HTR-8/SVneo (cell line): ENCODE measurements at regions not wholly inside any gene's neighbourhood (a gene's known extent, or its start where the extent isn't known, plus 50 kb on each side); places are given as distances from the start of the nearest gene placed in this dataset.
"Not testable (repeated sequence)": the region's sequence is repeated elsewhere in the genome, so short reads cannot be mapped to it uniquely, and the experiment has no call there.

ENCODE experiments used
- DNase-seq: peaks from one replicate; pipeline ENCODE4 v3.0.0; 2011; ENCODE audit warnings: low spot score, mixed read lengths; ENCODE audit not compliant: insufficient read length
- FAIRE-seq: peaks from 2 replicates; lab custom pipeline; 2011; peaks lifted over from hg19 to GRCh38; lab: Jason Lieb, UNC

- DNase-seq: no peak
- no peak for FAIRE-seq
Observed at GRCh38 chr7:68783684-68784083, 814.6 kb upstream of the AUTS2 start.

GRCh38 chr7:68785036-68785435 lies 813.2 kb upstream of the AUTS2 start:
- no peak for FAIRE-seq
- no peak for DNase-seq

GRCh38 chr7:68787566-68787965 lies 810.7 kb upstream of the AUTS2 start:
- no peak for FAIRE-seq
- DNase-seq: no peak

GRCh38 chr7:68788529-68788928 lies 809.7 kb upstream of the AUTS2 start:
- not testable (repeated sequence) for FAIRE-seq, DNase-seq

GRCh38 chr7:68789597-68789996 lies 808.7 kb upstream of the AUTS2 start:
- FAIRE-seq (no peak), DNase-seq (no peak)

- FAIRE-seq (no peak), DNase-seq (no peak)
Observed at GRCh38 chr7:68792351-68792750, 805.9 kb upstream of the AUTS2 start.

- DNase-seq: no peak
- no peak for FAIRE-seq
Observed at GRCh38 chr7:68793513-68793912, 804.8 kb upstream of the AUTS2 start.

- FAIRE-seq (no peak), DNase-seq (no peak)
Observed at GRCh38 chr7:68800316-68800715, 798.0 kb upstream of the AUTS2 start.

GRCh38 chr7:68805159-68805558 lies 793.1 kb upstream of the AUTS2 start:
- FAIRE-seq: no peak
- DNase-seq: no peak

- DNase-seq (no peak), FAIRE-seq (no peak)
Observed at GRCh38 chr7:68807666-68808065, 790.6 kb upstream of the AUTS2 start.

- FAIRE-seq (no peak), DNase-seq (no peak)
Observed at GRCh38 chr7:68813551-68814080, 784.7 kb upstream of the AUTS2 start.

GRCh38 chr7:68816491-68816890 lies 781.8 kb upstream of the AUTS2 start:
- no peak for FAIRE-seq
- no peak for DNase-seq

- DNase-seq (no peak), FAIRE-seq (no peak)
Observed at GRCh38 chr7:68820321-68820720, 778.0 kb upstream of the AUTS2 start.

- DNase-seq: no peak
- no peak for FAIRE-seq
Observed at GRCh38 chr7:68821846-68822245, 776.4 kb upstream of the AUTS2 start.

GRCh38 chr7:68823996-68824780 lies 774.1 kb upstream of the AUTS2 start:
- no peak for FAIRE-seq
- DNase-seq: no peak

GRCh38 chr7:68828575-68828974 lies 769.7 kb upstream of the AUTS2 start:
- DNase-seq (no peak), FAIRE-seq (no peak)

GRCh38 chr7:68833422-68833821 lies 764.9 kb upstream of the AUTS2 start:
- FAIRE-seq (no peak), DNase-seq (no peak)

GRCh38 chr7:68839014-68839413 lies 759.3 kb upstream of the AUTS2 start:
- FAIRE-seq (no peak), DNase-seq (no peak)

GRCh38 chr7:68840991-68841390 lies 757.3 kb upstream of the AUTS2 start:
- FAIRE-seq: no peak
- DNase-seq: no peak

- DNase-seq, FAIRE-seq: not testable (repeated sequence)
Observed at GRCh38 chr7:68843985-68844384, 754.3 kb upstream of the AUTS2 start.

GRCh38 chr7:68846811-68847325 lies 751.4 kb upstream of the AUTS2 start:
- DNase-seq (no peak), FAIRE-seq (no peak)

GRCh38 chr7:68853254-68853653 lies 745.0 kb upstream of the AUTS2 start:
- no peak for DNase-seq
- FAIRE-seq: no peak
